HG03135 (cell line): ENCODE measurements at regions not wholly inside any gene's neighbourhood (a gene's known extent, or its start where the extent isn't known, plus 50 kb on each side); places are given as distances from the start of the nearest gene placed in this dataset.
"Not testable (repeated sequence)": the region's sequence is repeated elsewhere in the genome, so short reads cannot be mapped to it uniquely, and the experiment has no call there.

ENCODE experiments used
- ATAC-seq: cut with Tn5 transposase; IDR thresholded peaks from one replicate; pipeline ENCODE4 v1.9.1; 2021; ENCODE audit warnings: mild to moderate bottlenecking, moderate library complexity; ENCODE audit not compliant: unreplicated experiment

DNA sequence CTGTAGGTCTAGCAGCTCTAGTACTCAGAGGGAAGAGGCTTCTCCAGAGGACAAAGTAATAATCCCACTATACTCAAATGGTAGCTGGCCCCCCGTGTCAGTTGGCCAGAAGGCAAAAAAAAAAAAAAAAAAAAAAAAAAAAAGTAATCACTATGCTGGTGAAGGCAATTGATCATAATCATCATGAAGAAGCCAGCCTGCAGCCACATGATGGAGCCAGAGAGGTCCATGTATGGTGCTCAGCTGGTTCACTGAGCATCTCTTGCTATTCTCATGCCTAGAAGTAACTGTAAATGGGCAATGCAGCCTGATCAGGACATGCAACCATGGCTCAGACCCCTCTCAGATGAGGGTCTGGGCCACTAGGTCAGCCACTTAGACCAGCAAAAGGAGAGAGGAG, 378.8 kb downstream of the MED13L start:
- ATAC-seq = no peak

DNA sequence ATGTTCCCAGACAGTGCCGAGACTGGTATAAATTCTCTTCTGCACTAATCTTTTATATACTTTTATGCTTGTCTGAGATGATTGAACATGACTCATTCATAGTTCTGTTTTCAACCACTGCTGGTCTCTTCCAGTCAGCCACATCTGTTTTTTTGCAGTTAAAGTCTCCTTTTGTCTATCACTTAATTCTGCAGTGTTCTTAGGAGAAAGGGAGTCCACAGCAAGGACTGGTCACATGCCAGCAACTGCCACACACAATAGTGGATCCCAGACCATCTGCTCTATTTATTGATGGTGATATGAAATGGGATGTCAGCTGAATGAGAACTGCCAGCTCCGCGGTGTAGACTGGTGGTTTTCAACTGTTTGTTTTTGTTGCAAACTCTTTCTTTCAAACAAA, 379.8 kb downstream of the MED13L start:
- no peak for ATAC-seq

DNA sequence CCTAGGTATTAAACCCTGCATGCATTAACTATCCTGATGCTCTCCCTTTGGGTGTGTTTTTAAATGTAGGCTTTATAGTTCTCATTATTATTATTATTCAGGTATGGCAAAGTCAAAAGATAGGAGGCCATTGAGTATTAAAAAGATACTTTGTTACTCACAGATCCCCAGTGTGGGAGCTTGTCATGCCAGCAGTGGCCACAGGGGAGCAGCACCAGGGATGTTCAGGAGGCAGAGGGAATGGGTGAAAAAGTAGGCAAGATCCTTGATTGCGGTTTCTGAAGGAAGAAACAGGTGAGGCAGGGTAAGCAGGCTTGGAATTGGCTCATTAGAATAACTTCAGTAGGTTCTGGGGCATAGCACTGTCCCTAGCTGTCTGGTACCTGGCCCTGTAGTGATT, 382.2 kb downstream of the MED13L start:
- no peak for ATAC-seq

DNA sequence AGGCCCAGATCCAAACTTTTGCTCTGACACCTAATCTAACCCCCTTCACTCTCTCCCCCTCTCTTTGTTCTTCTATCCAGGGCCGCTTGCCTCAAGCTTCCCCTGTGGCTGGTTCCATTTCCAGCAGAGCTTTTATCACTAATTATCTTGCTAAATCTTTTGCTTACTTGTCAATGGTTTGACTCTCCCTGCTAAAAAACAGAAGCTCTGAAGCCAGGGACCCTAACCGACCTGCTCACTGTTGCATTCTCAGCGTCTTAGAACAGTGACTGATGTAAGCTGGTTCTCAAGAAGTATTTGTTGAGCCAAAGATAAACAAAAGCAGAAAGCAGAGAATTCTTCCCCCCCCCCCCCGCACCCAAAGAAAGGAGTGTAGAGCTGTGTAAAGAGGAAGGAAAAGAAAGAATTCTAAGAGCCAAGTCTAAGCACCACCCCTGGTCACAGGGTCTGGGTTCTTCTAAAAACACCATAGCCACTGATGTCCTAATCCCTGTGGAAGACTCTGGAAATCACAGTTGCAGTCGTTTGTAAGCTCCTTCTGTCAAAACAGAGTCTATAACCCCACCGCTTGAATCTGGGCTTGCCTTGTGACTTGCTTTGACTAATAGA, 385.8 kb downstream of the MED13L start:
- no peak for ATAC-seq

DNA sequence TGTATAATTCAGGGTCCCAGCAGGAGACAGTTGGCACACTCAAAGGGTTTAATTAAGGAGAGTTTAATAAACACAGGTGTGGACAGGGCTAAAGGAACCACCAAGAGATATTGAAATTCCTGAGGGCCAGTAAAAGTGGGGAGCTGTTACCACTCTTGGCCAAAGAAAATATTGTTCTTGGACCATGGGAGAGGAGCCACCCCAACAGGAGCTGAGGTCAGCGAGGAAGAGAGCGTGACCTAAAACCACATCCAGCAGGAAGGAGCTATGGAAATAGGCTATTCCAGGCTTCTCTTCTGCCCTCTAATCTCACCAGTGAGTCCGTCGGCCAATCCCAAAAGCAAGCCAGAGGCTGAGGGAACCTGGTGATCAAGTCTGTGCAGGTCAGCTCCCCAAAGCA, 390.8 kb downstream of the MED13L start:
- no peak for ATAC-seq

DNA sequence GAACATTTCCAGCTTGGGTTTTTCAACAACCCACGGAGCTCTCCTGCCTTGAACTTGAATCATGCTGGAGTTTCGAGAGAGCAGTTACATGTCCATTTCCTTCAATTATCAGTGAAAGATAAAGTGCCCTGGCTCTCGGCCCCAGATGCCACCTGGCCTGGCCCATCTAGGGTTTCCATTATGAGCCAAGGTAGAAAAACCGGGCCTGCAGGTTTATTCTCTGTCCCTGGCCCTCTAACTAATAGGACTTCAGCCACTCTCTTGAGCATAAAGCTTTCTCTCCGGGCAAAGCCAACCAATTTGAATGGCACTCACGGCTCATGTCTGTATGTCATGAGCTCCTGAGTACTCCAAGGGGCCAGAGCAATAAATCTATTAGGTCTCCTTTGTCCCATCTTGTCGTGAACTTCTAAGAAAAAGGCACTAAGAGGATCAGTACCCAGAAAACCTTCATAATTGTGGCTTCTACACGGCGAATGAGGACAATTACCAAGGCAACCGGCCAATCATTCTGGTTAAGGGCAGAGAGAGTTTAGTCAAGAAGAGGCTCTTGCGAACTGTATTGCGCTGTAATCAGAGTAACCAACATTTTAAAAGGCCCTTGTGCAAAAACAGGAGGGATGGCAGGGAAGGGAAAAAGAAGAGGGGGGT, 392.3 kb downstream of the MED13L start:
- ATAC-seq = no peak

DNA sequence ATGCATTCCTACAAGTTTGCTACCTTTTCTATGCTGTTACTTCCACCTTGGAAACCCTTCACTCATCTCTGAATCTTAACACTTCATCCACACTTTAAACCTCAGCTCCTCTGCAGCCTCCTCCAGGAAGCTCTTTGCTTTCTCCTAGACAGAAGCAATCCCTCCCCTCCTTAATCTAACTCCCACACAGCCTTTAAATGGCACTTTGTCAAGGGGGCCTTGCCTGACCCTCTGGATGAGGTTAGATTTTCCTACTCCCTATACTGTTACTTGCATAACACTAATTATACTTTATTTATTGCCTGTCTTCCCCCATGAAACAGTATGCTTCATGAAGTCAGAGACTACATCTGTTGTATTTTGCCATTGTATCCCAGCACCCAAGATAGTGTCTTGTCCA, 394.6 kb downstream of the MED13L start:
- no peak for ATAC-seq

DNA sequence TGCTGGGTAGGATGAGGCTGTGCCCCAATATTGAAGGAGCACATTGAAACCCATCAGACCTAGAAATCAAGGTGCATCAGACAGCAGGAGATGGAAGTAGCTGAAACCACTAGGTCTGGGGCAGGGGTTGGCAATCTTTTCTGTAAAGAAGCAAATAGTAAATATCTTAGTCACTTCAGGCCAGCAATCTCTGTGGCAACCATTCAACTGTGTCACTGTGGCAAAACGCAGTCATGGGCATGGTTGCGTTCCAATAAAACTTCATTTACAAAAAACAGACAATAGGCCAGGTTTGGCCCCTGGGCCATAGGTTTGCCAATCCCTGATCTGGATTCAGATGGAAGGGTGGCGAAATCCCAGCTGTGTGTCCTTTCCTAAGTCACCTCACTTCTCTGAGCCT, 397.3 kb downstream of the MED13L start:
- no peak for ATAC-seq

DNA sequence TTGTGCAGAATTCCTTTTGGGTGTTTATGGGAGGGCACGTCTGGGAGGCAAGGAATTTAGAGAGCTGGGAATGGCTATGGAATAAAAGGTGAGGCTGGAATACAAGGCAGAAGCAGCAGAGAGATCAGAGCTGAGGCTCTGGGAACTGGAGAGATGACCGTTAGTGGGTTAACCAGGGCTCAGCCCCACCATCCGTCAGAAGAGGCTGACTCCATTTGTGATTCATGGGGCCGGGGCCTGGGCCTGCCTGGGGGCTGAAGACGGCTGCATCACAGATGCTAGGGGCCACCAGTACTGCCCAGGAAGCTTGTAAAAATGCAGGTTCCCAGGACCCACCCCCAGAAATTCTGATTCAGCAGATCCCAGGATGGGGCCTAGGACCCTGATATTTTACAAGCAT, 398.1 kb downstream of the MED13L start:
- no peak for ATAC-seq

DNA sequence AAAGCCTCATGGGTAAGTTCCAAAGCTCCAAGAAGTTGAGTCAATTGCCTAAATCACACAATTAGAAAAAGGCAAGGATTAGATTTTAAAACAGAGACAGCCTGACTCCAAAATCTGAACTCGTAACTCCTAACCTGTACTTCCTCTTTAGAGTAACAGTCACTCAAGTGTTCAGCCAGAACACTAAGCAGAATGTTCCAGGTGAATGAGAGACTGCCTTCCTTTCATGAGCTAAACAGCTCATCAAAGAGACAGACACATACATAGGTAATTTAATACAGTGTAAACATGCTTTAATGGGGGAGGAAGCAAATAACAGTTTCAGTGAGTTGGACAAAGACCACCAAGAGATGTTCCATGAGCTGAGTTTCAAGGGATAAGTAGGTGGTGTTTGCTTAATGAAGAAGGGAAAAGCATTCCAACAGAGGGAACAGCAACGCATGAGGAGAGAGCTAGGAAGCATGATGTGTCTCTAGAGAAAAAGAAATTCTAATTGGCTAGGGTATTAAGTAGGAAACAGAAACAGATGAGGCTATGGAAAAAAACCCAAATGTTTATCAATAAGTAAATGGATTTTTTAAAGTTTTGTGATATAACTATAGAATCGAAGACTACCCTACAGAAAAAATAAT, 403.9 kb downstream of the MED13L start:
- ATAC-seq = no peak

DNA sequence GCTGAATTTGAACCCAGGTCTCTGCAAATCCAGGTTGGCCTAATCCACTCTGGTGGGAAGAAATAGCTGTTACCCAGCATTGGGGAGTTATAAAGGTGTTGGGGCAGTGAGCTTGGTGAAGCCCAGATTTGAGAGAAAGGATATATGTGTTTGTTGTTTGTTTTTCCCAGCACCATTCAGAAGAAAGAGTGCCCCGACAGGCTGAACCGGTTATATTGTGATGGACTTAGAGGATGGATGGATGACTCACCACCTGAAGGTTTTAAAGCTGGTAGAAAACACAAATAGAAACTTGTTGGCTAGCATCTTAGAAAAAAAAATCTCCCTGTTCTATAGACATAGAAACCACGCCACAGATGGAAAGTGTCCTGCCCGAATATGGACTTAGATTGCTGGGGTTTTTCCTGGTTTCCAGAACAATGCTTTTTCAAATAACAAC, 404.6 kb downstream of the MED13L start:
- ATAC-seq = no peak

DNA sequence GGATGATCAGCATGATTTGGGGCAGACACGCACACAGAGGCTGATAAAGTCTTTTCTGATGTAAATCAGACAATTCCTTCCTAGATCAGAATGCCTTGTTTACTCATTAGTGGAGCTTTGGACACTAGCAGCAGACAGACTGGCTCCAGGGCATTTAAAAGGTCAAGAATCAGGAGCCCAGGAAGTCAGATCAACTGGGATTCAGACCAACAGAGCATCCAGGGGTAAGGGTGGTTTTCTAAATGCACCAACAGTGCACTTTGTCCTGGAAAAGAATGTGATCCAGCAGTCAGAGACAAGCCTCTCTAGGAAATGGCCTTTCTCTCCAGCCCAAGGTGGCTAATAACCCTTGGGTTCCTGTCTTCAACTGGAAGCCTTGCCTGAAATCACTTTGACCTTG, 405.3 kb downstream of the MED13L start:
- ATAC-seq = no peak

DNA sequence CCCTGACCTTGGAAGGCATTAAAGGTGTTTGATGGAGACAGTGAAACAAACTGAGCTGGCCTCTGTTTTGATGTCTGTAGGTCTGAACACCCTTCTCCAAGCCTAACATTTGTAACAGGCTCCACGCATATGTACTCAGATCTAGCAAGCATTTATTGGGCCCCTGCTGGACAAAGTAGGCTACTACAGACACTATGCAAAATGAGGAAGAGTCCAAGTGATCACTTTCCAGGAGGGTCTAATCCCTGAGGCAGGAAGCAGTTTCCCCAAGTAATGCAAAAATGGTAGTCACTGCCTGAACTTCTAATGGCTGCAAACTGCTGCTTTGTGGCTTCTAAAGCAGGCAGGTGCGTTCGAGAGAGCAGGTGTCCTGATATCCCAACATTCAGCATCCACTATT, 405.8 kb downstream of the MED13L start:
- no peak for ATAC-seq

DNA sequence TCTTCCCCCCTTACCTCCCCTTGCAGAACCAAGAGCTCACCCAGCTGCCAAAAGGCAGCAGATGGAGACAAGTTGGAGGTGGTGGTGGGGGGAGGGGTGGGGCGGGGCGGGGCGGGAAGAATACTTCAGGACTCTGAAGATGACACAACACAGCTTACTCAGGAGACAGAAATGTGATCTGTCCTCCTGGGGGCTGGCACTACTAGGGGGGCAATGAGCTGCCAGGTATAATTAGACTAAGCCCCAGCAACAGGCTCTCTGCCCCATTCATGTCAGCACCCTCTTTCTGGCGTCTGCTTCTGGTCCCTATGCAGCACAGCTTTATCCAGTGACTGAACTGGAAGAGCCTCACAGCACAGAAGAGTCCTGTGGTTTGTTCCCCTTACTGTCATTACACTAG, 407.0 kb downstream of the MED13L start:
- no peak for ATAC-seq

DNA sequence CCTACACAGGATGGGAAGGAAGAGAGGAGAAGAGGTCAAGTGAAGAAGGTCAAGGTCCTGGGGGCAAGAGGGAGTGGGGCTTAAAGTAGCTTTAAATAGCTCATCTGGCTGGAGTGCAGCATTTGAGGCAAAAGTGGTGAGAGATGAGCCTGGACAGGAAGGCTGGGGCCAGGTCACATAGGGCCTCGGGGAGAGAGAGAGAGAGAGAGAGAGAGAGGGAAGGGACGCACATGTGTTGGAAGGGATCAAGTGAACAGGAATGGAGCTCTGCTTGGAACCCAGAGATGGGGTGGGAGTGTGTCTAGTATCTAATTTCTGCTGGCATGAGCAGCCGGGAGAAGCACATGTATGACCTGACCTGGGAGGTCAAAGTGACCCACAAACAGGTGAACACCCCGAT, 407.5 kb downstream of the MED13L start:
- ATAC-seq = no peak

DNA sequence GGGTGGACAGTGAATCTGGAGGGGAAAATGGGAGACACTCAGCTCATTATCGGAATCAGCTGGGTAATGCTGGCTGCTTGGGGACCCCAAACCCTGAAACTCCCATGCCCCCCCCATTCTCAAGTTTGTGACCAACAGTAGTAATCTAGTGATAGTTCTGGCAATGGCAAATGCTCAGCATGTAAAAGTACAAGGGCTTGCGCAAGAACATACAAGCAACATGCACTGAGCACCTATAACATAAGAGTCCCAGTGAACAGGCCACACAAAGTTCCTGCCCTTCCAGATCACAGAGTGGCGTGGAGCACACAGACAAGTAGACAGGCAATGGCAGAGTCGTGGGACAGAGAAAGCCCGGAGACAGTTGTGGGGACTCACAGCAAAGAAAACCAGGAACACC, 407.9 kb downstream of the MED13L start:
- ATAC-seq = no peak

DNA sequence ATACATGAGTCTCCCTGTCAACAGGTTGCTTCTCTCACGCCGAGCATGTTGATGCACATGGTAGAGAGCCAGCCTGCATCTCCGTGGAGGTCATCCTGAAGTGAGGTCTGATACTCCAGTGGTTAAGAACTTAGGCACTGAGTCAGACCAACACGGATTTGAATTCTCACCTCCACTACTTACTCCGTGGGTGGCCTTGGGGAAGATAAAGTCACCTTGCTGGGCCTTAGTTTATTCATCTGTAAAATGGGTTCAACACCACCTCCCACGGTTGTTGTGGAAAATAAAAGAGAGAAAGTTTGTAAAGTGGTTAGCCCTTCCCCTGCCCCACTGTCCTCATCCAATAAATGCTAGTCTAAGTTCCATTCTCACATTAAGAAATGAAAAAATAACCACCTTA, 408.9 kb downstream of the MED13L start:
- ATAC-seq = no peak

DNA sequence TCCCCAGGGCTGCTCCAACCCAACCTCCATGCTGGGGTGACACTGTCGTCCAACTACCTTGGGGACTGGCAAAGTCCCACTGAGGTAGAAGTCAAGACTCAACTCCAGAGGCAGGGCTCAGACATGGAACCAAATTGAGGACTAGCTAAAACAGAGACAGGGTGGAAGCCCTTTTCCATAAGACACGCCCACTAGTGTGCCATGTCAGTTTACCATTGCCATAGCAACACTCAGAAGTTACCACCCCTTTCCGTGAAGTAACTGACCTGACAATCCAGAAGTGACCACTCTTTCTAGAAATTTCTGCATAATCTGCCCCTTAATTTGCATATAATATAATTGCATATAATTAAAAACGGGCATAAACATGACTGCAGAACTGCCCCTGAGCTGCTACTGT, 409.6 kb downstream of the MED13L start:
- no peak for ATAC-seq

DNA sequence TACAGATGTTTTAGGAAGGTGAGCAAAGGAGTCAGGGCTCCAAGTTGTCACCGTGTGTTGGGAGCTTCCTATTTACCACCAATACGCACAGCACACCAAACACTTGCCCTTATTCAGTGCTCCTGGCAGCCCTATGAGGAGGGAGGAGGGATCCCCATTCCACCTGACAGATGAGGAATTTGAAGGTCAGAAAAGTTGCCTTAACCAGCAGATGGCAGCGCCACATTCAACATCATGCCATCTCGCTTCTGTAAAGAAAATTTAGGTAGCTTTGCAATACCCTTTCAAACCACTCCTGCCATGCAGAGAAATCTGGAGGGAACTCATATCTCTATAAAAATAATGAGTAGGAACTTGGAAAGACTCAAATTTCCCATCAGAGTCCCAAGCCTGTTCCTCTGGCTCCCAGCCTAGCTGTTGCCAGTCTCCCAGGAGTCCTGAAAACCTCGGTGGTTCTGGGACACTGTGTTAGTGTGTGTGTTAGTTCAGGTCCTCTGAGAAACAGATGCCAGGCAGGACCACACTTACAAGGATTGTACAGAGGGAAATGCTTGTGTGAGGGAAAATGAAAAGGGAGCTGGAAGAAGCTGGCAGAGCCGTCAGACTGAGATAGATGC, 410.5 kb downstream of the MED13L start:
- no peak for ATAC-seq

DNA sequence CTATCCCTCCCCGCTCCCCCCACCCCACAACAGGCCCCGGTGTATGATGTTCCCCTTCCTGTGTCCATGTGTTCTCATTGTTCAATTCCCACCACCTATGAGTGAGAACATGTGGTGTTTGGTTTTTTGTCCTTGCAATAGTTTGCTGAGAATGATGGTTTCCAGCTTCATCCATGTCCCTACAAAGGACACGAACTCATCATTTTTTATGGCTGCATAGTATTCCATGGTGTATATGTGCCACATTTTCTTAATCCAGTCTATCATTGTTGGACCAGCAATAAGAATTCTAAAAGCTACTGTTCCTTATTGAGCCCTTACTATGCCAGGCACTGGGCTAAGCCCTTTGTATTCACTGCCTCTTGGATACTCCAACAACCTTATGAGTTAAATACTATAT, 411.2 kb downstream of the MED13L start:
- not testable (repeated sequence) for ATAC-seq

DNA sequence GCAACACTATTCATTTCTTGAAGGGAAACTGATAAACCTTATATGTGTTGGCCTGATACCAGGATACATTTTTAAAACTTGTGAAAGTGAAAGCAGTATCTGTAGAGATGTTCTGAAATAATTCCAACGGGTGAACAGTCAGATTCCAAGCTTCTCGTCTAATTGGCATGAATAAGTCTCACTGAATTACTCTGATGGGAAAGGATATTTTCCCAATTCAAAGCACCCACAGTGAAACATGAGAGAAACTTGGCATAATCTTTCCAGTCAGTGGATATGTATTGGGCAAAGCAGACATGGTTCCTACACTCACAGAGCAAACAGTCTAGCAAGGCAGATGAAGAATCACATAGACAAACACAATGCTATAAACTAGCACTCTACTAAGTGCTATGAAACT, 413.1 kb downstream of the MED13L start:
- no peak for ATAC-seq

DNA sequence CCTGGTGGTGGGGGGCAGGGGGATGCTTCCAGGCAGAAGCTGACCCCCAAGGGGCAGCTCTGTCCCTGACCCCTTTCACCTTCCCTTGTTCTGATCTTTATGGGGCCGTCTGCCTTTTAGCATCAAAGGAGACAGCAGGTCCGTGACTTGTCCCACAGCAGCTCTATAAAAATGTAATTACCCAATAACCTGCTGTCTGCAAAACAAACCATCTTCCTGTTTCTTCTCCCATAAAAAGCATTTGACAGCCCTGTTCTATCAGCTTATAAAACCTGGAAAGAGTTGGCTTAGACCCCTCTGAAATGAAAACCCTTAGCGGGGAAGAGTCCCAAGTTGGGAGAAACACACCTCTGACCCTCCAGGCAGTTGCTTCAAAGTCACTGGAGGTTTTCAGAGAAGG, 416.9 kb downstream of the MED13L start:
- ATAC-seq = no peak
